Tibial nerve (tissue), 4 donors: ENCODE measurements at regions not wholly inside any gene's neighbourhood (a gene's known extent, or its start where the extent isn't known, plus 50 kb on each side); places are given as distances from the start of the nearest gene placed in this dataset.

ENCODE experiments used
- CTCF ChIP-seq, 5 experiments: fragments of 200-600 bp in 3 of 5; fragments of 450-650 bp in 2 of 5; sonication (generic) in 3 of 5; IDR thresholded peaks; one replicate each; pipeline ENCODE4 v1.5.1; 2016 to 2019; ENCODE audit warnings: antibody characterized with exemption in 5 of 5, mild to moderate bottlenecking in 3 of 5, moderate library complexity in 2 of 5
- EP300 ChIP-seq, 2 donors: sonication (generic); formaldehyde crosslinking; IDR thresholded peaks; one replicate each; pipeline ENCODE4 v1.6.1; 2017; ENCODE audit warnings: antibody characterized with exemption in 2 of 2, mild to moderate bottlenecking in 1 of 2
- POLR2A ChIP-seq, 2 donors: fragments of 450-650 bp; IDR thresholded peaks; one replicate each; pipeline ENCODE4 v1.6.1; 2017; ENCODE audit warnings: antibody characterized with exemption in 2 of 2, mild to moderate bottlenecking in 2 of 2, moderate library complexity in 2 of 2

GRCh38 chr3:146715170-146715569, 110.0 kb upstream of the PLSCR5 start:
- TF ChIP-seq CTCF (IDR thresholded peaks at IDR 0.05) (no peak), POLR2A (IDR thresholded peaks at IDR 0.05) (no peak), EP300 (IDR thresholded peaks at IDR 0.05) (no peak)
